Muscle layer of duodenum (tissue), 2 donors: ENCODE measurements at regions not wholly inside any gene's neighbourhood (a gene's known extent, or its start where the extent isn't known, plus 50 kb on each side); places are given as distances from the start of the nearest gene placed in this dataset.

ENCODE experiments used
- H3K27ac ChIP-seq: one replicate; pipeline ENCODE4 v1.7.0; 2013; ENCODE audit warnings: mild to moderate bottlenecking, low read length
- H3K27me3 ChIP-seq: one replicate; pipeline ENCODE4 v1.7.0; 2013; ENCODE audit warnings: low read depth, mild to moderate bottlenecking, control low read depth, low read length
- H3K36me3 ChIP-seq, 2 donors: one replicate each; pipeline ENCODE4 v1.7.0; 2013; ENCODE audit warnings: low read length in 2 of 2, control low read depth in 1 of 2, mild to moderate bottlenecking in 1 of 2; ENCODE audit not compliant: insufficient read depth in 2 of 2, control insufficient read depth in 1 of 2
- H3K4me1 ChIP-seq, 2 donors: one replicate each; pipeline ENCODE4 v1.7.0; 2013; ENCODE audit warnings: low read length in 2 of 2, mild to moderate bottlenecking in 2 of 2, control low read depth in 1 of 2, moderate library complexity in 1 of 2; ENCODE audit not compliant: insufficient read depth in 2 of 2, control insufficient read depth in 1 of 2
- H3K4me3 ChIP-seq, 2 donors: one replicate each; pipeline ENCODE4 v1.7.0; 2013; ENCODE audit warnings: low read length in 2 of 2, low read depth in 1 of 2, mild to moderate bottlenecking in 1 of 2
- H3K9me3 ChIP-seq, 2 donors: one replicate each; pipeline ENCODE4 v1.7.0; 2013; ENCODE audit warnings: low read length in 2 of 2, control low read depth in 1 of 2, mild to moderate bottlenecking in 1 of 2; ENCODE audit not compliant: control insufficient read depth in 1 of 2
- donor health status: healthy.

DNA sequence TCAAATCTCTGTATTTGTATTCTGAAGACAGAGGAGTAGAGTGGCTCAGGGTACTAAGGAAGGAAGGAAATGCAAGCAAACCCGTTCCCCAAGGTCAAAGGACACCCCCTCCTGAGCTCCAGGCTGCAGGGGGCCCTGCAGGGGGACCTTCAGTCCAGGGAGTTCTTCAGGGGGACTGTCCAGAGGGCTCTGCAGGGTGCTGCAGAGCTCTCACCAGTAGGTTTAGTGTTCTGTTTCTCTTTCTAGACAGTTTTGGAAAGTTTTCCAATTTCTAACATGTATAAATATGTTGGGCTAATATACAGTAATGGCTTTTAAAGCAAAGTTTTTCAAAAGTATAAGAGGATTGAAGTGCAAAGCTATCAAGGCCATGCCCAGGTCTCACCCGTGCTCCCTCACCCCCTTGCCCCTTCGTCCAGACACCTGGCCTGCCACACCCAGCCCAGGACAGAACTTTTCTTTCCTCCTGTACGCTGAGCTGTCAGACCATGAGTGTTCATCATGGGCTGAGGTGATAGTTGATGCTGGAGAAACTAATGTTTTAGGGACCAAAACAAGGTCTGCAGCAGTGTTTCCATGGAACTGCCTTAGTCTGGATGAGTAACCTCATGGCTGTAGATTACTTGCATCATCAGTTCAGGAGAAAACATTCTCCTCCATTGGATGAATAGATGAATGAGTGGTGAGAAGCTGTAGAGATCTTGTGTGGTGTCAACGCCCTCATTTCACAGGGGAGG is 134.2 kb downstream of the GLI2 start:
- no peaks in the 10 kb centered on the region for H3K27me3 ChIP-seq
- no peak overlapping the region for H3K27ac ChIP-seq
- no peaks in the 10 kb centered on the region for H3K36me3 ChIP-seq
- no peaks in the 10 kb centered on the region for H3K9me3 ChIP-seq
- no peak overlapping the region for H3K4me3 ChIP-seq
- H3K4me1 ChIP-seq: peaks cover 10 to 13% of the 10 kb centered on the region in 2 donors

DNA sequence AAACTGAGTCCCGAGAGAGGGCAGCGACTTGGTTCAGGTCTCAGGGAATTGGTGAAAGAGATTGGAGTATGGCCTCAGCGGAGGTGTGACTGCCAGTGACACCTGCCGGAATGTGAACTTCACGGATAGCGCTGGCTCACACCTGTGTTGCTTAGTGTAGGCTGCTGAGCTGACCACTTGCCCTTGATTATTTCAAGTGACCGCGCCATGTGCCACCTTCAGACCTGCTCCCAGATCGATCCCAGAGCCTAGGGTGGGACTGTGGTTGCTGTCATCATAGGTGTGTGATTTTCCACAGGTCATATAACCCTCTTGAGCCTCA is 134.8 kb downstream of the GLI2 start:
- H3K9me3 ChIP-seq: no peaks in the 10 kb centered on the region
- no peaks in the 10 kb centered on the region for H3K27me3 ChIP-seq
- H3K36me3 ChIP-seq: no peaks in the 10 kb centered on the region
- peaks cover 10 to 13% of the 10 kb centered on the region in 2 donors for H3K4me1 ChIP-seq
- no peak overlapping the region for H3K4me3 ChIP-seq
- no peak overlapping the region for H3K27ac ChIP-seq

DNA sequence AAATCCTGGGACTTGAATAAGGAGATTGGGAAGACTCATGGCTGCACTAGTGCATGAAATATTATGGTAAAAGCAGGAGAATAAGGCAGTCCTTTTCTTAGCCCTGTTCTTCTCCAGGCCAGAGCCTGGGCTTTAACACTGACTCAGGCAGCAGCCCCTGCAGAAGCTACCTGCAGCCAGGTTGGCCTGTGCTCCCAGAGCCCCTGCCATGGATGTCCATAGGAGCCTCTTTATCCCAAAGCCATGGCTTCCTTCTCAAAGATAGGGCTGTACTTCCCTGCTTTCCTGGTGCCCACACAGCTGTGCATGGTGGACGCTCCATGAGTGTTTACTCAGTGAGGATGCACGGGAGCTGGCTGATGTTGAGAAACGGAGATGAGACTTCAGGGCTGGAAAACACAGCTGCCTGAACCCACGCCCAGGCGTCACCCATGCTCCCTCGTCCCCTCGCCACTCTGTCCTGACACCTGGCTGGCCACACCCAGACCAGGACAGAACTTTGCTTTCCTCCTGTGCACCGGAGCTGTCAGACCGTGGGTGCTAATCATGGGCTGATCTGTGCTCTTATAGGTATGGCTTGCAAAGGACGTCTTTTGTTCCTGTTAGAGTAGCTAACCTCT is 135.5 kb downstream of the GLI2 start:
- Histone ChIP-seq H3K27ac (no peak overlapping the region), H3K4me1 (peaks cover 10 to 13% of the 10 kb centered on the region in 2 donors), H3K9me3 (no peaks in the 10 kb centered on the region), H3K27me3 (no peaks in the 10 kb centered on the region), H3K4me3 (no peak overlapping the region), H3K36me3 (no peaks in the 10 kb centered on the region)

DNA sequence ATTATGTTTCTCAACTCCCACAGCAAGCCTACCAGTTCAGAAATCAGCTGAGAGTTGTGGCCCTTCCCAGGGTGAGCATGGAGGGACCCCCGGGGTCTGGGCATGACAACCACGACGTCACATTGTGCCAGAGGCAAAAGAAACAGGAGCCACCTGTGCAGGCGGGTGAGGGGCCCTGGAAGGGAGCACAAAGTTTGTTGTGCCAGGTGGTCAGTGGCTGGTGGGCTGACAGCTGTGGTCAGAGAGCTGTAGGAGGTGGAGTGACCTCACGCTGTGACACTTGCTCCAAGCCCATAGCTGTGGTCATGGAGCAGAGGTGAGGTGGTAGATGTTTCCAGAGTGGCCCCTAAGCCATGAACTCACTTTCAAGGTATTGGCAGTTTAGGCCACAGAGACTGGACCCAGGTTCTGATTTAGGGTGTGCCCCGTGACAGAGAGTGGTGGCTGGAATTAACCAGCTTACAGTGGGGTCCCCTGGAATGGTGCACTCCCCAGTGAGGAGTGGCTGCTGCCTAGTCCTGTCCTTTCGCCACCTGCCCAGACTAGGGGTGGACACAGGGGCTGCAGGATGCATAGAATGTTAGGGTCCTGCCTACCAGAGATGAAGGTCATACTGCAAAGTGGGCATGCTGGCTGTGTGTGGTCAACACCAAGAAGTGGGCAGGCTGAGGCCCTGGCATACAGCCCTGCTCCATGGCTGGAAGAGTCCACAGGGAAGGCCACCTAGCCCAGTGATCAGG is 136.4 kb downstream of the GLI2 start:
- no peaks in the 10 kb centered on the region for H3K36me3 ChIP-seq
- H3K27ac ChIP-seq: no peak overlapping the region
- no peaks in the 10 kb centered on the region for H3K9me3 ChIP-seq
- no peak overlapping the region for H3K4me3 ChIP-seq
- H3K27me3 ChIP-seq: no peaks in the 10 kb centered on the region
- H3K4me1 ChIP-seq: peaks cover 6 to 7% of the 10 kb centered on the region in 2 donors

DNA sequence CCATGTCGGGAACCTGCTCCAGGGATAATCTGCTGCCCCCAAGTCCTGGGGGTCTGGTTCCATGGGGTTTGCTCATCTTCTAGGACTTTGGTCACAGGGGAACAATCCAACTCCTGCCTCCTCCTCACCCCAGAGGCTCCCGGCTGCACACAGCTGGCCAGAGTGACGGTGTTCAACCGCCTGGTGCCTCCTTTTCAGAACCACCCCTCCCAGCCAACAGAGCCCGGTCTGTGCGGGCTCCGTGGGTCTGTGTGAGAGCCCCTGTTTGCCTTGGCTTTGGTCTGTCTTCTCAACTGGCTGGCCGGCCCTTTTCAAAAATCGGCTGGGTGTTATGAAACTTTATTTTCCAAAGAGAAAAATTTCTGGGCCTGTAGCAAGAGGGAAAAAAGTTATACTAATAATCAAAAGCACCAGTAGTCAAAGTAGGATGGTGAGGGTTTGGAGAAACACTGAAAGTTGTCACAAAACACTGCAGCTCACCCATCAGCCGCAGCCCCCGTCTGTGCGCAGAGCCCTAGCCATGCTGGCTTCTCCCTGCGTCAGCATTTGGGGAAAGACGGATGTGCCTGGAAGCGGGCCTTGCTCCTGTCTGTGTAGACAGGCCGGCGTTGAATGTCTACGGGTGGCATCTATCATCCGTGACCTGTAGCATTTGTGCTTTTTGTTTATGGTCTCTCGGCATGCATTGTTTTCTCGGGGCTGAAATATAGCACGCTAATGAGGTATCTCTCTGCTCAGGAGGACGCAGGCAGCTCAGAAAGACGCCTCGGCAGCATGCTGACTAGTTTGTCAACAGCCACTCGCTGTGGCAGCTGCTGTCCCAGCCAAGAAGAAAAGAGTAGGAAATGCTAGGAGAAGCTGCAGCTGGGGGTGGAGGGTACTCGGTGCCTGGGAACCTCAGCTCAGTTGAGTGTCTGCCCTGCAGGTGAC is 138.6 kb downstream of the GLI2 start:
- Histone ChIP-seq H3K36me3 (no peaks in the 10 kb centered on the region), H3K4me3 (no peak overlapping the region), H3K9me3 (no peaks in the 10 kb centered on the region), H3K4me1 (no peaks in the 10 kb centered on the region), H3K27ac (no peak overlapping the region), H3K27me3 (no peaks in the 10 kb centered on the region)

DNA sequence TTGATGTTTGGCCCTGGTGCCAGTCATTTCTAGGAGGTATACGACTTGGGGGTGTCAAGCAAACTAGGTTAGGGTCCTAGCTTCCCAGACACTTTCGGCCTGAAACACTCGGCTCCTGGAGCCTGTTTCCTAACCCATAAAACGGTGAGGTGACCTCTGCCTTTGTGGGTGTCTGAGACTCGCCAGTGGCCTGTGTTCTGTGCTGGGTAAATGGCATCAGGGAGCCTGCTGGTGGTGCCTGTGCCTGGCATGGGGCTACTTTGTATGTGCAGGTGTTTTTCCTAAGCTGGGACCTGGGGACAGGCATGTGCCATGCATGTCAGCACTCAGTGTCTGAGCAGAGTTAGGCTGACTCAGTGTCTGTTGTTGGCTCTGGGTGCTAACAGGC is 139.2 kb downstream of the GLI2 start:
- no peaks in the 10 kb centered on the region for H3K36me3 ChIP-seq
- H3K4me3 ChIP-seq: no peak overlapping the region
- no peaks in the 10 kb centered on the region for H3K4me1 ChIP-seq
- no peak overlapping the region for H3K27ac ChIP-seq
- no peaks in the 10 kb centered on the region for H3K27me3 ChIP-seq
- H3K9me3 ChIP-seq: no peaks in the 10 kb centered on the region

DNA sequence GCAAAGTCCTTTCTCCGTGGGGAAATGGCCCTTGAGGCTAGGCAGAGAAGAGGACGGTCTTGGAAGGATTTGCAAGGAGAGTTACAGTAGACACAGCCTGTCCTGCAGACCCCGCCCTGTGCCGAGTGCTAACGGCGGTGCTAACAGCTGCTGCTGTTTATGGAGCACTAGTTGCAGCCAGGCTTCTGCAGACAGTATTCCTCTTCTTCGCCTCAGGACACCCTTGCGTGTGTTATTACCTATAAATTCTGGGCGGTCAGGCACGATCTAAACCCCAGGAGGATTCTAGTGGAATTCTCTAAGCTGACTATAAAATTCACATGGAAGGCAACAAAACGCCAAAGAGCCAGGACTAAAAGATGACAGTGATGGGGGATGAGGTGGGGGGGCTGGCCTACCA is 139.8 kb downstream of the GLI2 start:
- Histone ChIP-seq H3K9me3 (no peaks in the 10 kb centered on the region), H3K27ac (no peak overlapping the region), H3K36me3 (no peaks in the 10 kb centered on the region), H3K27me3 (no peaks in the 10 kb centered on the region), H3K4me1 (no peaks in the 10 kb centered on the region), H3K4me3 (no peak overlapping the region)

DNA sequence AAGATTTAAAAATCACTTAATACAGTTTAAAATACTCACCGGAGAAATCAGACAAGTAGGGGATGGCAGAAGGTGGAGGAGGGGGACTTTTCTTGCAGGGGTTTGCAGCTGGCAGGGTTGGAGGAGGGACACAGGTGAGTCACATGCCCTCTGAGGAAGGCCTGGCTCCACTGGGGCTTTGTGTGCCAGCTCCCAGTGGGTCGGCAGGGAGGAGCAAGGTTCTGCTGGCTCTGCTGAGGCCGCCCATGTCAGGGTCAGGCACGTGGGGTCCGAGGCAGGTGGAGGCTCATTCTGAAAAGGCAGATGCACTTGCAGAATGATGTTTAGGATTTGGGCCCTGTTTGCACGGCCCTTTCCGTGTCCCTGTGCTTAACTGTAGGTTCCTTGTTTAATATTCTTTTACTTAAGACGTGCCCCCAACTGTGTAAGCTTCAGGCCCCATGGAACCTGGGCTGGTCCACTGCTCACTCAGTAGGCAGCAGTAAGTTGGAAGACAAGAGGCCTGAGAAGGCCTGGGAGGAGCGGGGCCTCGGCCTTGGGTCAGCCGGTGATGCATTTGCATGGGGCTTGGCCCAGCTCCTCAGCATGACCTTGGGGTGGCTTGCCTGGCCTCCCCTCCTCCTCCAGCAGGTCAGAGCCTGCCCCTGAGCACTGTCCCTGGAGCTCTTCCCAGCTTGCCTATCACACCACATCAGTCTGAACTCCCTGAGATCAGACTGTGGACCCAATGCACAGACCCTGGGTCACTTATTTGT is 141.0 kb downstream of the GLI2 start:
- Histone ChIP-seq H3K27me3 (no peaks in the 10 kb centered on the region), H3K36me3 (no peaks in the 10 kb centered on the region), H3K4me1 (no peaks in the 10 kb centered on the region), H3K4me3 (no peak overlapping the region), H3K27ac (no peak overlapping the region), H3K9me3 (no peaks in the 10 kb centered on the region)

DNA sequence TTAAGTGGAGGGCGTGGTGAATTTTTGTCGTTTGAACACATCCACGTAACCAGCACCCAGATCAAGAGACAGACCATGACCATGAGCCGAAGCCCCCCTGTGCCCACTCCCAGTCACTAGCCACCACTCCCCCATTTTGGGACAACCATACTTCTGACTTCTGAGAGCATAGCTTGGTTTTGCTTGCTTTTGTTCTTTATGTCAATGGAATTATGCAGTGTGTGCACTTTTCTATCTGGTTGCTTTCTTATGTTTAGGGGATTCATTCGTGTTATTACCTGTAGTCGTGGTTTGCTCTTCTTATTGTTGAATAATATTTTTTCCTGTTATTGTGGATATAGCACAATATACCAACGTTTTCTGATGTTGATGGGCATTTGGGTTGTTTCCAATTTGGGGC is 141.7 kb downstream of the GLI2 start:
- Histone ChIP-seq H3K27ac (no peak overlapping the region), H3K9me3 (no peaks in the 10 kb centered on the region), H3K36me3 (no peaks in the 10 kb centered on the region), H3K4me1 (no peaks in the 10 kb centered on the region), H3K4me3 (no peak overlapping the region), H3K27me3 (no peaks in the 10 kb centered on the region)

DNA sequence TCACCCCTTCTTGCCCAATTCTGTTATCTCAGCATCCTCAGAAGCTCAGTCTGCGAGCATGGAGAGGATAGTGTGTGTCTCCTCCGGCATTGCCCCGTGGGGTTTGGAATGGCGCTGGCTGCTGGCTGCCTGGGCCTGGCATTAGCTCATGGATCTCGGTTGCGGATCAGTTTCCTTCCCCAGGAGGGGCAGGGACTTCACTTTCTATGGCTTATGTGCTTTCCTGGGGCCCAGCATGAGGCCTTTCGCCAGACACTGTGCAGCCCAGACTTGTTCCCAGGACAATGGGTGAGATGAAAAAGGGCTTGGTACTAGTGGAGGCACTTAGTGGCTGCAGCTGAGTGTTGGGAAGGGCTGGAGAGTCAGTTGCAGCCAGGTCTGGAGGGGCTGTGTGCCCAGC is 143.3 kb downstream of the GLI2 start:
- H3K27ac ChIP-seq: no peak overlapping the region
- H3K4me3 ChIP-seq: no peak overlapping the region
- H3K4me1 ChIP-seq: no peaks in the 10 kb centered on the region

More for the DNA sequence above, 143.3 kb downstream of the GLI2 start:
- no peaks in the 10 kb centered on the region for H3K27me3 ChIP-seq
- H3K9me3 ChIP-seq: no peaks in the 10 kb centered on the region
- H3K36me3 ChIP-seq: no peaks in the 10 kb centered on the region
